ENCODE measurements at regions not wholly inside any gene's neighbourhood (a gene's known extent, or its start where the extent isn't known, plus 50 kb on each side); places are given as distances from the start of the nearest gene placed in this dataset.

DNA sequence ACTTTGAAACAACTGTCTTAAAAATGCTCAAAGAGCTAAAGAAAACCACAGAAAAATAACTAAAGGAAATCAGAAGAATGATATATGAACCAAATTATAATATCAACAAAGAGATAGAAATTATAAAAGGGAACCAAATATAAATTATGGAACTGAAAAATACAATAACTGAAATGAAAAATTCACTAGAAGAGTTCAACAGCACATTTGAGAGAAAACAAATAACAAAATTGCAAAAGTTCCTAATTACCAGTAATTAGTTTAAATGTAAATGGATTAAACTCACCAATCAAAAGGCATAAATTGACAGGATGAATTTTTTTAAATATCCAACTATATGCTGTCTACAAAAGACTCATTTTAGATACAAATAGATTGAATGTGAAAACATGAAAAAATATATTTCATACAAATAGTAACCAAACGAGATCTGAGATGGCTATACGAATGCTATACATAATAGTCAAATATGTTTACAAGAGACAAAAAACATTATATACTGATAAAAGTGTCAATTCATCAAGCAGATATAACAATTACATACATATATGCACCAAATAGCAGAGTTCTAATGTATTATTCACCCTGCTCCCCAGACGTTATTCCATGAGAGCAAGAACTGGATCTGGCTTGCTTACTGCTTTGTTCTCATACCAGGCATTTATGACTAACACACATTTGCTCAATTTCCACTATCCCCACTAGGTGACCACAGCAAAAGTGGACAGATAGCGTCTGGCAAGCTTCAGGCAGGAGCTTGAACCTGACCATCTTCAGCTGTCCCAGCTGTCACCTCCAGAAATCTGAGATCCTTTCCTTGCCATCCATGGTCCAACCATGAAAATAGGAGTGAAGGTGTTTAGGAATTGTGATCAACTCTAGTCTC is 72.4 kb upstream of the SIRPA start:
- H3K9ac ChIP-seq (ENCODE audit: insufficient read length), result no peak overlapping the region
- H3K9me3 ChIP-seq (ENCODE audit: low read depth, low read length), result no peaks in the 10 kb centered on the region
- DNase-seq (ENCODE audit: low read depth, low spot score), result no peak
- H3K4me3 ChIP-seq, result no peak overlapping the region
- H3K27ac ChIP-seq, result no peak overlapping the region
- TF ChIP-seq EZH2 (IDR thresholded peaks at IDR 0.05) (no peak), FOXP2 (optimal IDR thresholded peaks at IDR 0.05; ENCODE audit: control extremely low read depth, extremely low read length, insufficient read depth) (no peak), POLR2AphosphoS5 (IDR thresholded peaks at IDR 0.05; ENCODE audit: borderline replicate concordance, low read depth, low read length) (no peak)
- no peaks in the 10 kb centered on the region for H3K36me3 ChIP-seq (ENCODE audit: insufficient read depth, low read length)

DNA sequence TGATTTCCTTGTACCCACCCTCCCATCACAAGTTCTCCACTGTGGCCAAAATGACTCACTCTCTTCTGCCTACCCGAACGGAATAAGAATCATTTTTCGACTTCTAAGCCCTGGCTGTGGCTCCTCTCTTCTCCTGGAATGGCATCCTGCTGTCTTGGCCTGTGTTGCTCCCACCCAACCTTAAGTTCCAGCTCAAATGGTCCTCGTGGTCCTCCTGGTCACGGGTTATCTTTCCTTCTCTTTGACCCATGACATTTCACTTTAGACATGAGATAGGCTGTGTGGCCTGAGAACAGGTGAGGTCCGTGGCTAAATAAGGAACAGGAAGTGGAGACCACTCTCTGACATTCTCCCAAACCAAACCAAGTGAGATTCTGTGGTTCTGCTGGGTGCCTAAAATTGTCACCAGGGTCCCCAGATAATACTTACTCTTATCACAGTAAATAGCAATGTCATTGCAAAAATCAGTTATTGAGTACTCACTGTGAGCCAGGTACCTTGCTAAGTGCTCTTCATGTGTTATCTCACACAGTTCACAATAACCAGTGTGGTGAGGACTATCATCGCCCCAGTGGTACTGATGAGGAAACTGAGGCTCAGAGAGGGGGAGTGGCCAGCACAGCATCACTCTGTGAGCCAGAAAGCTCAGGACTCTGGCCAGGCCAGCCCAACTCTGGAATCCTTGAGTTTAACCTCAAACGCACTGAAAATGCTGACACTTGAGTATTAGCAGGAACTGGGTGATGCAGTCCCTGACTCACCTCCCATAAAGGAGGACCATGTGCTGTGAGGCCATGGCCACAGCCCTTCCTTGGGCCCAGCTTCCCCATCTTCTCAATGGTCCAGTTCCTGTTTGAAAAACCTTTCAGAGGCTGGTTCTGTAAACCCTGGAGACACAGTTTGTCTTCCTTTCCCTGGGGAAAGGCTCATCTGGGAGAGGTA is 74.8 kb upstream of the SIRPA start:
- TF ChIP-seq EZH2 (IDR thresholded peaks at IDR 0.05) (no peak), POLR2AphosphoS5 (IDR thresholded peaks at IDR 0.05; ENCODE audit: borderline replicate concordance, low read depth, low read length) (no peak), FOXP2 (optimal IDR thresholded peaks at IDR 0.05; ENCODE audit: control extremely low read depth, extremely low read length, insufficient read depth) (no peak)
- Histone ChIP-seq H3K9ac (ENCODE audit: insufficient read length) (no peak overlapping the region), H3K27ac (no peak overlapping the region), H3K36me3 (ENCODE audit: insufficient read depth, low read length) (no peaks in the 10 kb centered on the region), H3K9me3 (ENCODE audit: low read depth, low read length) (no peaks in the 10 kb centered on the region), H3K4me3 (no peak overlapping the region)
- no peak for DNase-seq (ENCODE audit: low read depth, low spot score)

DNA sequence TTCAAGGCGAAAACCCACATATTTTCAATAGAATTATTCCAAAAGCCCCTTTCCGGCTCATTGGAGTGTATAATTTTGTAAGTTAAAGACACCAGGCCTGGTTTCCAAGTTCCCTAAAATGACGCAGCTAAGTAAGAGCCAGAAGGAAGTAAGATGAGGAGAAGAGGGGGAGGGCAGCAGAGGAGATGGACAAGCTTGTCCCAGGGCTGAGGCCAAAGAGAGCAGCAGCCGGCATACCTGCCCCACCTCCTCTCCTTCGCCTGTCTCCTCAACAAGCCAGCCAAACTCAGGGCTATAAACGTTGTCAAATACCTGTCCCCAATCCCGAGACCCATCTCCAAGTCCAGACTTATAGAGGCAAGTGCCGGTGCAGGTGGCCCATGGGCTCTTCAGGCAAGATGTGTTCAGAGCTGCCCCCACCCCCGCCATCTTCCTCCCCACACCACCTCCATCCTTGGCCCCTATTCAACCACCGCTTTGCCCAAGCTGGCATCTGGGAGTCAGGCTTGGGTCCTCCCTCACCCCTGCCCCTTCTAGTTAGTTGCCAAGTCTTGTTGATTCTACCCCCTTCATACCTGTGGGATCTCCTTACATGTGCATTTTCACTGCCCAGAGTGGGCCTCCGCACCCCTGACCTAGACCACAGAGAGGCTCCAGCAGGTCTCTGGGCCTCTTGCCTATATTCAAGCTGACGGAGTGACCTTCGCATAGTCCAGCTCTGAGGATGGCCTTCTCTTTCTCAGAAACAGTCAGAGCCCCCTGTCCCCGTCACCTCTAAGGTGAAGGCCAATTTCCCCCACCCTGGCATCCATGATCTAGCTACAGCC is 75.7 kb upstream of the SIRPA start:
- no peak for DNase-seq (ENCODE audit: low read depth, low spot score)
- Histone ChIP-seq H3K36me3 (ENCODE audit: insufficient read depth, low read length) (no peaks in the 10 kb centered on the region), H3K9ac (ENCODE audit: insufficient read length) (no peak overlapping the region)

DNA sequence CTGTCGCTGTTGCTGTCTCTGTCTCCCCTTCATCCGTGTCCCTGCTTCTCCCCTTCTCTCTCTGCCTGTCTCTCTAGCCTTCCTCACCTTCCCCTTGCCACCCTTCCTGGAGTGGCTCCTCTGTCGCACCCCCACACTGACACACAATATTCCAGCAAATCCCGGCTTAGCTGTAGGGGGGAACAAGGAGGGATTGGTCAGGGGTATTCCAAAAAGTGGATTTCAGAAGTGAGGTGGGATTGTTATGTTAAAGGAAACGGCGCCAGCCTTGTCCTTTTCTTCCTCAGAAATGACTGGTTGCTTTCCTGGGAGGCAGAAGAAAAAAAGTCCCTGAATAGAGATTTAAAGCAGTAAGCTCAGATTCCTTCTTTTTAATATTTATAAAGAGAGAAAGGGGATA is 76.3 kb upstream of the SIRPA start:
- TF ChIP-seq FOXP2 (optimal IDR thresholded peaks at IDR 0.05; ENCODE audit: control extremely low read depth, extremely low read length, insufficient read depth) (no peak), POLR2AphosphoS5 (IDR thresholded peaks at IDR 0.05; ENCODE audit: borderline replicate concordance, low read depth, low read length) (no peak), EZH2 (IDR thresholded peaks at IDR 0.05) (no peak)
- Histone ChIP-seq H3K9me3 (ENCODE audit: low read depth, low read length) (no peaks in the 10 kb centered on the region), H3K27ac (no peak overlapping the region), H3K9ac (ENCODE audit: insufficient read length) (no peak overlapping the region), H3K36me3 (ENCODE audit: insufficient read depth, low read length) (no peaks in the 10 kb centered on the region), H3K4me3 (no peak overlapping the region)
- no peak for DNase-seq (ENCODE audit: low read depth, low spot score)

More for the DNA sequence above, 75.7 kb upstream of the SIRPA start:
- no peak for TF ChIP-seq EZH2 (IDR thresholded peaks at IDR 0.05)
- TF ChIP-seq POLR2AphosphoS5 (IDR thresholded peaks at IDR 0.05; ENCODE audit: borderline replicate concordance, low read depth, low read length), result no peak
- TF ChIP-seq FOXP2 (optimal IDR thresholded peaks at IDR 0.05; ENCODE audit: control extremely low read depth, extremely low read length, insufficient read depth), result no peak
- H3K9me3 ChIP-seq (ENCODE audit: low read depth, low read length), result no peaks in the 10 kb centered on the region
- H3K27ac ChIP-seq, result no peak overlapping the region
- H3K4me3 ChIP-seq, result no peak overlapping the region

DNA sequence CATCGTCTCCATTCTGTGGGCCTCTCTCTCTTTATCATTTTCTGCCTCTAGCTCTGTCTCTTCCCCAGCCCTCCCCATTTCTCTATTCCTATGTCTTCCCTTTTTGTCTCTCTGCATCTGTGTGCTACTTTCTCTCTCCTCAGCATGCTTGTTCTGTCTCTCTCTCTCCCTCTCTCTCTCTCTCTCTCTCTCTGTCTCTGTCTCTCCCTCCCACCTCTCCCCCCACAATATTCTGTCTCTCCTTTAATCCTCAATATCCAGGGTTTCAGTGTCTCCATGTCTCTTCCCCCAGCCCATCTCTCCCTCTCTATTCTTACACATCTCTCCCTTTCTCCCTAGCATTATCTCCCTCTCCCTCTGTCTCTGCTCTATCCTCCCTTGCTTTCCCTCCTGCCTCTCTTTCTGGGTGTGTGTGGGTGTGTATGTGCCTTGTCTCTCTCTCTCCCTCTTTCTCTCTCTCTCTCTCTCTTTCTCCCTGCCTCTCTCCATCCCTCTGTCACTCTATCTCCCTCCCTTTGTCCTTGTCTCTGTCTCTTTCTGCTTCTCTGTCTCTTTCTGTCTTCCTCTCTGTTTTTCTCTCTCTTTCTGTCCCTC is 76.9 kb upstream of the SIRPA start:
- DNase-seq (ENCODE audit: low read depth, low spot score), result no peak

DNA sequence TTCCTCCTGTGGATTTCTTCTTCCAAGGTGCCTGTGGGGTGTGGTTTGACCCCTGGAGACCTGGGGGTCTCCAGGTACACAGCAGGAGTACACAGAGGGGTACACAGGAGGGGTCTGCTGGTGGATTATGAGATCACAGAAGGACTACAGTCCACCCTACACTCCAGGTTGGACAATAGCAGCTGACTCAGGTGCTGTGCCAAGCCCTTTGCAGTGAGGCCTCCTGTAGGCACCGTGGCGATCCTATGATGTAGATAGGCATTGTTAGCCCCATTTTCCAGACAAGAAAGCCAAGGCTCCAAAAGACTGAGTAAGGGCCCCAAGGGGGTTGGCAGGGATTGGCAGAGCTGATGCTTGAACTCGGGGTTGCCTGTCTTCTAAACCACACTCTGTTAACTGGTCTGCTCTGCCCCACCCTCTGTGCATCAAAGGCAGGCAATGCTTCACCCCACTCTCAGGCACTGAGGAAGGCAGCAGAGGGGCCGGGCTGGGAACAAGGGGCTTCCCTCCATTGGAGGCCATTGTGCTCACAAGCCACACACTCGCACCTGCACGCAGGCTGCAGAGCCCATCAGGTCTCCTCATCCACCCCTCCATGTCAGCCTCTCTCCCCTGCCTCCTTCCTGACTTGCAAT is 77.5 kb upstream of the SIRPA start:
- H3K9ac ChIP-seq (ENCODE audit: insufficient read length), result no peak overlapping the region
- DNase-seq (ENCODE audit: low read depth, low spot score), result no peak

More for the DNA sequence above, 76.9 kb upstream of the SIRPA start:
- no peak overlapping the region for H3K9ac ChIP-seq (ENCODE audit: insufficient read length)
- no peaks in the 10 kb centered on the region for H3K36me3 ChIP-seq (ENCODE audit: insufficient read depth, low read length)
- no peak for TF ChIP-seq FOXP2 (optimal IDR thresholded peaks at IDR 0.05; ENCODE audit: control extremely low read depth, extremely low read length, insufficient read depth)
- TF ChIP-seq POLR2AphosphoS5 (IDR thresholded peaks at IDR 0.05; ENCODE audit: borderline replicate concordance, low read depth, low read length), result no peak
- TF ChIP-seq EZH2 (IDR thresholded peaks at IDR 0.05), result no peak
- no peak overlapping the region for H3K4me3 ChIP-seq
- H3K9me3 ChIP-seq (ENCODE audit: low read depth, low read length), result no peaks in the 10 kb centered on the region
- H3K27ac ChIP-seq, result no peak overlapping the region

More for the DNA sequence above, 77.5 kb upstream of the SIRPA start:
- Histone ChIP-seq H3K27ac (no peak overlapping the region), H3K9me3 (ENCODE audit: low read depth, low read length) (no peaks in the 10 kb centered on the region), H3K36me3 (ENCODE audit: insufficient read depth, low read length) (no peaks in the 10 kb centered on the region), H3K4me3 (no peak overlapping the region)
- TF ChIP-seq EZH2 (IDR thresholded peaks at IDR 0.05) (no peak), POLR2AphosphoS5 (IDR thresholded peaks at IDR 0.05; ENCODE audit: borderline replicate concordance, low read depth, low read length) (no peak), FOXP2 (optimal IDR thresholded peaks at IDR 0.05; ENCODE audit: control extremely low read depth, extremely low read length, insufficient read depth) (no peak)

All from SK-N-MC (cell line).